ENCODE measurements at regions not wholly inside any gene's neighbourhood (a gene's known extent, or its start where the extent isn't known, plus 50 kb on each side); places are given as distances from the start of the nearest gene placed in this dataset.
"Not testable (repeated sequence)": the region's sequence is repeated elsewhere in the genome, so short reads cannot be mapped to it uniquely, and the experiment has no call there.

DNA sequence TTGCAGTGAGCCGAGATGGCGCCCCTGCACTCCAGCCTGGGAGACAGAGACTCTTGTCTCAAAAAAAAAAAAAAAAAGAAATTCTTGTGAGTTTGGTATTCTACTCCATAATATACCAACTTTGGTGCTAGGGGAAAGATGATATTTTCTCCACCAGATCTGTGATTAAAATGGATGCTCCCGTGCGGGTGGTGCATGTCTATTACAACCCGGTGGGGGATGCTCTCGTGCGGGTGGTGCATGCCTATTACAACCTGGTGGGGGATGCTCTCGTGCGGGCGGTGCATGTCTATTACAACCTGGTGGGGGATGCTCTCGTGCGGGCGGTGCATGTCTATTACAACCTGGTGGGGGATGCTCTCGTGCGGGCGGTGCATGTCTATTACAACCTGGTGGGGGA is 244.1 kb upstream of the RGMA start:
- TF ChIP-seq POLR2A (IDR thresholded peaks at IDR 0.05); POLR2AphosphoS5 (IDR thresholded peaks at IDR 0.05); EP300 (IDR thresholded peaks at IDR 0.05; ENCODE audit: low read depth): not testable (repeated sequence)
- TF ChIP-seq, protein P1, sequence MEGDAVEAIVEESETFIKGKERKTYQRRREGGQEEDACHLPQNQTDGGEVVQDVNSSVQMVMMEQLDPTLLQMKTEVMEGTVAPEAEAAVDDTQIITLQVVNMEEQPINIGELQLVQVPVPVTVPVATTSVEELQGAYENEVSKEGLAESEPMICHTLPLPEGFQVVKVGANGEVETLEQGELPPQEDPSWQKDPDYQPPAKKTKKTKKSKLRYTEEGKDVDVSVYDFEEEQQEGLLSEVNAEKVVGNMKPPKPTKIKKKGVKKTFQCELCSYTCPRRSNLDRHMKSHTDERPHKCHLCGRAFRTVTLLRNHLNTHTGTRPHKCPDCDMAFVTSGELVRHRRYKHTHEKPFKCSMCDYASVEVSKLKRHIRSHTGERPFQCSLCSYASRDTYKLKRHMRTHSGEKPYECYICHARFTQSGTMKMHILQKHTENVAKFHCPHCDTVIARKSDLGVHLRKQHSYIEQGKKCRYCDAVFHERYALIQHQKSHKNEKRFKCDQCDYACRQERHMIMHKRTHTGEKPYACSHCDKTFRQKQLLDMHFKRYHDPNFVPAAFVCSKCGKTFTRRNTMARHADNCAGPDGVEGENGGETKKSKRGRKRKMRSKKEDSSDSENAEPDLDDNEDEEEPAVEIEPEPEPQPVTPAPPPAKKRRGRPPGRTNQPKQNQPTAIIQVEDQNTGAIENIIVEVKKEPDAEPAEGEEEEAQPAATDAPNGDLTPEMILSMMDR (IDR thresholded peaks at IDR 0.05), result not testable (repeated sequence)
